Panc1 (cell line): ENCODE measurements at regions not wholly inside any gene's neighbourhood (a gene's known extent, or its start where the extent isn't known, plus 50 kb on each side); places are given as distances from the start of the nearest gene placed in this dataset.

Source experiments
- ATAC-seq: fragments of 200-7000 bp; cut with Tn5 transposase; 2 replicates; pipeline ENCODE4 v1.9.1; 2020; ENCODE audit warnings: mild to moderate bottlenecking, moderate library complexity
- BruUV-seq: library from RNA; stranded (reverse); fragments of 400-500 nt; replicated peaks from 2 replicates; lab custom pipeline; 2021; lab: Mats Ljungman, UMichigan
- CTCF ChIA-PET: fragments of 300-600 bp; sonication (Branson Sonifier 250); formaldehyde crosslinking; loops from one replicate; lab custom pipeline; 2022; ENCODE audit warnings: antibody characterized with exemption; lab: Charles Lee
- POLR2A ChIA-PET: fragments of 300-600 bp; sonication (Branson Sonifier 250); formaldehyde crosslinking; loops from one replicate; lab custom pipeline; 2022; ENCODE audit warnings: antibody characterized with exemption; lab: Charles Lee
- DNase-seq: peaks from one replicate; pipeline ENCODE4 v3.0.0-alpha.2; 2010; ENCODE audit warnings: low read depth, low spot score
- H3K27ac ChIP-seq: 2 replicates; pipeline ENCODE4 v1.5.1; 2011; ENCODE audit warnings: mild to moderate bottlenecking, low read length, inconsistent platforms
- H3K27me3 ChIP-seq: fragments of 200-500 bp; sonication (Bioruptor generic); 2 replicates; pipeline ENCODE4 v1.6.0; 2014; ENCODE audit warnings: low read length, inconsistent platforms; ENCODE audit not compliant: control insufficient read depth, insufficient read depth
- H3K36me3 ChIP-seq: fragments of 200-500 bp; sonication (Bioruptor generic); 2 replicates; pipeline ENCODE4 v1.5.1; 2014; ENCODE audit warnings: inconsistent platforms, mild to moderate bottlenecking, low read length, moderate library complexity; ENCODE audit not compliant: control insufficient read depth, insufficient read depth
- H3K4me1 ChIP-seq: 2 replicates; pipeline ENCODE4 v1.5.1; 2011; ENCODE audit warnings: inconsistent platforms, mild to moderate bottlenecking, low read length, moderate library complexity; ENCODE audit not compliant: control insufficient read depth, insufficient read depth
- H3K4me3 ChIP-seq, 2 experiments: 2 replicates each; pipeline ENCODE4 v1.5.1; 2011 to 2012; ENCODE audit warnings: low read depth in 2 of 2, low read length in 2 of 2, mild to moderate bottlenecking in 2 of 2, inconsistent platforms in 1 of 2, moderate library complexity in 1 of 2
- H3K9me3 ChIP-seq: fragments of 200-500 bp; sonication (Bioruptor generic); 2 replicates; pipeline ENCODE4 v1.5.1; 2014; ENCODE audit warnings: low read depth, mild to moderate bottlenecking, inconsistent platforms, low read length, moderate library complexity; ENCODE audit not compliant: control insufficient read depth, insufficient read depth
- CTCF ChIP-seq: fragments of 450-650 bp; IDR thresholded peaks from 2 replicates; pipeline ENCODE4 v1.5.1; 2017; ENCODE audit warnings: mild to moderate bottlenecking
- POLR2AphosphoS5 ChIP-seq: IDR thresholded peaks from 2 replicates; pipeline ENCODE4 v1.6.1; 2012; ENCODE audit warnings: mild to moderate bottlenecking, low read depth, low read length, moderate library complexity
- REST ChIP-seq, 2 experiments: IDR thresholded peaks; 2 replicates each; pipeline ENCODE4 v1.6.1; 2011 to 2012; ENCODE audit warnings: low read depth in 2 of 2, control low read depth in 1 of 2, low read length in 1 of 2, mild to moderate bottlenecking in 1 of 2, moderate library complexity in 1 of 2; ENCODE audit not compliant: insufficient read depth in 1 of 2
- SIN3A ChIP-seq: IDR thresholded peaks from 2 replicates; pipeline ENCODE4 v1.6.1; 2012; ENCODE audit warnings: low read depth, mild to moderate bottlenecking, low read length, moderate library complexity, borderline replicate concordance; ENCODE audit not compliant: insufficient read depth
- TCF7L2 ChIP-seq: IDR thresholded peaks from 2 replicates; pipeline ENCODE4 v1.6.1; 2011; ENCODE audit warnings: mild to moderate bottlenecking, low read depth, low read length, inconsistent platforms
- in situ Hi-C: cut with HindIII; loops from 2 replicates; pipeline ENCODE4 v1.10.0; 2016; ENCODE audit warnings: low sequenced_read_pairs, low pct_unique_long_range_greater_than_20kb
- intact Hi-C: fragments of 100-400 bp; cut with micrococcal nuclease; formaldehyde crosslinking; loops from one replicate; pipeline ENCODE4 v1.10.0; 2022; ENCODE audit not compliant: unreplicated experiment

GRCh38 chr15:31567861-31568260 is 241.2 kb downstream of the KLF13 start:
- H3K36me3 ChIP-seq, result no peaks in the 10 kb centered on the region
- BruUV-seq, result no TSS peak
- in situ Hi-C loops (no loop called here), intact Hi-C loops (no loop called here)
- no peaks in the 10 kb centered on the region for H3K27me3 ChIP-seq
- ATAC-seq (no peak), DNase-seq (no peak)
- no peak overlapping the region for H3K27ac ChIP-seq
- ChIA-PET POLR2A (no interaction called here), CTCF (no interaction called here)
- H3K9me3 ChIP-seq, result no peaks in the 10 kb centered on the region
- TF ChIP-seq CTCF (no peak), SIN3A (no peak), TCF7L2 (no peak), REST (IDR thresholded peaks at IDR 0.05; ENCODE audit: insufficient read depth in 1 of 2, low read depth in 2 of 2, low read length in 1 of 2) (no peak), POLR2AphosphoS5 (no peak)
- H3K4me1 ChIP-seq, result no peaks in the 10 kb centered on the region
- no peak overlapping the region for H3K4me3 ChIP-seq

DNA sequence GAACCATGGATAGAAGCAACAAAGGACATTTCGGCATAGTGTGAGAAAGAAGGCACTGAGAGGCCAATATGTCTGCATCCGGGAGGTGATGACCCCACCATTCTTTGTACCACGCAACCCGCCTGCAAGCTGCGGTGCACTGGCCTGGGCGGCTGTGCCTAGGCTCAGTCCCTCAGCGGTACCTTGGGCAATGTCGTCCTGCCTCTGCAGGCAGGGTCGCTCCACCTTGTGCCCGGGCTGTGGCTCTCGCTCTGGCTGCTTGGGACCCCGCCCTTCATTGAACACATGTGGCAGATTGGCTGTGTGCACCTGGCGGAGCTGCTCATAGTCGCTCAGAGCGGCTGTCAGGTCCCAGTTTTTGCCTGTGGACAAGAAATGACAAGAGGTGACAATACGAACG is 243.2 kb downstream of the KLF13 start:
- ATAC-seq, result no peak
- no peaks in the 10 kb centered on the region for H3K4me1 ChIP-seq
- H3K9me3 ChIP-seq, result no peaks in the 10 kb centered on the region
- in situ Hi-C loops, result no loop called here
- no peak overlapping the region for H3K4me3 ChIP-seq
- no peaks in the 10 kb centered on the region for H3K27me3 ChIP-seq
- TF ChIP-seq TCF7L2, result no peak
- no peak for TF ChIP-seq SIN3A
- TF ChIP-seq CTCF, result no peak
- H3K27ac ChIP-seq, result no peak overlapping the region
- POLR2A ChIA-PET, result no interaction called here
- H3K36me3 ChIP-seq, result no peaks in the 10 kb centered on the region
- DNase-seq, result no peak
- CTCF ChIA-PET, result no interaction called here
- BruUV-seq, result no TSS peak
- intact Hi-C loops, result no loop called here

GRCh38 chr15:31570591-31570990 is 244.0 kb downstream of the KLF13 start:
- no TSS peak for BruUV-seq
- TF ChIP-seq SIN3A, result no peak
- no peak for TF ChIP-seq TCF7L2
- TF ChIP-seq REST (IDR thresholded peaks at IDR 0.05; ENCODE audit: insufficient read depth in 1 of 2, low read depth in 2 of 2, low read length in 1 of 2), result no peak
- POLR2A ChIA-PET, result no interaction called here

More at GRCh38 chr15:31570591-31570990, 244.0 kb downstream of the KLF13 start:
- DNase-seq, result no peak
- Histone ChIP-seq H3K36me3 (no peaks in the 10 kb centered on the region), H3K27ac (no peak overlapping the region), H3K4me3 (no peak overlapping the region), H3K9me3 (no peaks in the 10 kb centered on the region), H3K27me3 (no peaks in the 10 kb centered on the region), H3K4me1 (no peaks in the 10 kb centered on the region)
- CTCF ChIA-PET, result no interaction called here
- intact Hi-C loops (no loop called here), in situ Hi-C loops (no loop called here)
- no peak for ATAC-seq
